GM12892 (cell line): ENCODE measurements at regions not wholly inside any gene's neighbourhood (a gene's known extent, or its start where the extent isn't known, plus 50 kb on each side); places are given as distances from the start of the nearest gene placed in this dataset.
"Not testable (repeated sequence)": the region's sequence is repeated elsewhere in the genome, so short reads cannot be mapped to it uniquely, and the experiment has no call there.

Experiments used
- POLR2AphosphoS5 ChIP-seq: IDR thresholded peaks from 2 replicates; pipeline ENCODE4 v1.6.1; 2011; ENCODE audit warnings: low read depth, low read length, control low read depth
- TAF1 ChIP-seq: IDR thresholded peaks from 2 replicates; pipeline ENCODE4 v1.6.1; 2011; ENCODE audit warnings: low read depth, mild to moderate bottlenecking, control low read depth, low read length, borderline replicate concordance

DNA sequence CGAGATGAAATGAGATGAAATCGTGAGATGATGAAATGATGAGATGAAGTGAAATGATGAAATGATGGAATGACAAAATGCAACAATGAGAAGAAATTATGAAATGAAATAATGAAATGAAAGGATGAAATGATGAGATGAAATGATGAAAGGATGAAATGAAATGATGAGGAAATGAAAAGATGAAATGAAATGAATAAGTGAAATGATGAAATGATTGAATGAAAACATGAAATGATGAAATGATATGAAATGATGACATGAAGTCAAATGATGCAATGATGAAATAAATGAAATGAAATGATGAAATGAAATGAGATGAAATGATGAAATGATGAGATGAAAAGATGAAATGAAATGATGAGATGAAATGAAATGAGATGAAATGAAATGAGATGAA is 467.7 kb downstream of the FAM72C start:
- TF ChIP-seq POLR2AphosphoS5, TAF1: not testable (repeated sequence)
